ENCODE measurements at regions not wholly inside any gene's neighbourhood (a gene's known extent, or its start where the extent isn't known, plus 50 kb on each side); places are given as distances from the start of the nearest gene placed in this dataset.

DNA sequence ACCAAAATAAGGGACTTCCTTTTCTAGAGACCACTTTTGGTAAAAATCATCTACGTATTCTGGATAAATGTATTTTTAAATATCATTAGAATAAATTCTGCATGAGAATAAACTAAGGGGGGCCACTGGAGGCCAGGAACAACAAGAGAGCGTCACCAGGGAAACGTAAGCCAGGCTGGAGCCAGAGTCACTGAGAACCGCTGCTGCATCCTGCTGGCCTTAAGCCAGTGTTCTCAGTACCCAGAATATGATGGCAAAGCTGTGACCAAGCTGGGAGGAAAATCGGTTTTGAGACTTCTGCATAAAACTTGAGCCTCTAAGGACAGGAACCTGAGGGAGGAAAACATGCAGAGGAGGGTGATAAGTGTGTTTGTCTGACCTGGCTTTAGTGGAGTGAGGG lies 63.0 kb upstream of the FAM9A start:
- TF ChIP-seq, protein P1, sequence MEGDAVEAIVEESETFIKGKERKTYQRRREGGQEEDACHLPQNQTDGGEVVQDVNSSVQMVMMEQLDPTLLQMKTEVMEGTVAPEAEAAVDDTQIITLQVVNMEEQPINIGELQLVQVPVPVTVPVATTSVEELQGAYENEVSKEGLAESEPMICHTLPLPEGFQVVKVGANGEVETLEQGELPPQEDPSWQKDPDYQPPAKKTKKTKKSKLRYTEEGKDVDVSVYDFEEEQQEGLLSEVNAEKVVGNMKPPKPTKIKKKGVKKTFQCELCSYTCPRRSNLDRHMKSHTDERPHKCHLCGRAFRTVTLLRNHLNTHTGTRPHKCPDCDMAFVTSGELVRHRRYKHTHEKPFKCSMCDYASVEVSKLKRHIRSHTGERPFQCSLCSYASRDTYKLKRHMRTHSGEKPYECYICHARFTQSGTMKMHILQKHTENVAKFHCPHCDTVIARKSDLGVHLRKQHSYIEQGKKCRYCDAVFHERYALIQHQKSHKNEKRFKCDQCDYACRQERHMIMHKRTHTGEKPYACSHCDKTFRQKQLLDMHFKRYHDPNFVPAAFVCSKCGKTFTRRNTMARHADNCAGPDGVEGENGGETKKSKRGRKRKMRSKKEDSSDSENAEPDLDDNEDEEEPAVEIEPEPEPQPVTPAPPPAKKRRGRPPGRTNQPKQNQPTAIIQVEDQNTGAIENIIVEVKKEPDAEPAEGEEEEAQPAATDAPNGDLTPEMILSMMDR (IDR thresholded peaks at IDR 0.05 in 4 of 5, conservative IDR thresholded peaks at IDR 0.05 in 1 of 5) = no peak
- TF ChIP-seq POLR2A (IDR thresholded peaks at IDR 0.05) = no peak

Measured in gastrocnemius medialis (tissue), 4 donors.